Spleen (tissue), 11 donors: ENCODE measurements at regions not wholly inside any gene's neighbourhood (a gene's known extent, or its start where the extent isn't known, plus 50 kb on each side); places are given as distances from the start of the nearest gene placed in this dataset.

Experiments
- DNase-seq: peaks from one replicate; pipeline ENCODE4 v3.0.0-alpha.2; 2020
- H3K27ac ChIP-seq, 8 donors: fragments of 200-600 bp; sonication (generic) in 7 of 8; 1 replicate in 4 of 8; 2 replicates in 4 of 8; pipeline versions ENCODE4 v1.5.0 to v1.8.0; 2016 to 2021; ENCODE audit warnings: inconsistent platforms in 4 of 8, mild to moderate bottlenecking in 4 of 8, moderate library complexity in 1 of 8
- H3K27me3 ChIP-seq, 7 donors: fragments of 200-600 bp; sonication (generic) in 6 of 7; replicated peaks in 1 of 7; 1 replicate in 4 of 7; 2 replicates in 3 of 7; pipeline versions ENCODE4 v1.5.0 to v1.8.0; 2016 to 2021; ENCODE audit warnings: inconsistent platforms in 3 of 7, mild to moderate bottlenecking in 1 of 7
- H3K36me3 ChIP-seq, 6 donors: fragments of 200-600 bp; sonication (generic) in 5 of 6; 1 replicate in 4 of 6; 2 replicates in 2 of 6; pipeline versions ENCODE4 v1.5.0 to v1.8.0; 2016 to 2021; ENCODE audit warnings: inconsistent platforms in 2 of 6
- H3K4me1 ChIP-seq, 6 donors: fragments of 200-600 bp; sonication (generic) in 5 of 6; 1 replicate in 3 of 6; 2 replicates in 3 of 6; pipeline versions ENCODE4 v1.5.0 to v1.8.0; 2016 to 2021; ENCODE audit warnings: inconsistent platforms in 3 of 6
- H3K4me3 ChIP-seq, 8 donors: fragments of 200-600 bp; sonication (generic) in 7 of 8; 1 replicate in 4 of 8; 2 replicates in 4 of 8; pipeline versions ENCODE4 v1.5.0 to v1.8.0; 2016 to 2021; ENCODE audit warnings: inconsistent platforms in 4 of 8, mild to moderate bottlenecking in 4 of 8, moderate library complexity in 2 of 8
- H3K9me3 ChIP-seq, 8 donors: fragments of 200-600 bp; sonication (generic) in 7 of 8; 1 replicate in 4 of 8; 2 replicates in 4 of 8; pipeline versions ENCODE4 v1.5.0 to v1.8.0; 2016 to 2021; ENCODE audit warnings: inconsistent platforms in 4 of 8
- CTCF ChIP-seq, 11 experiments: fragments of 200-600 bp in 7 of 11; fragments of 450-650 bp in 4 of 11; sonication (generic) in 4 of 11; IDR thresholded peaks in 8 of 11; conservative IDR thresholded peaks in 3 of 11; 1 replicate in 7 of 11; 2 replicates in 4 of 11; pipeline versions ENCODE4 v1.4.0 to v1.8.0; 2016 to 2021; ENCODE audit warnings: antibody characterized with exemption in 11 of 11, inconsistent platforms in 4 of 11, mild to moderate bottlenecking in 1 of 11
- POLR2A ChIP-seq, 3 donors: fragments of 450-650 bp; IDR thresholded peaks; one replicate each; pipeline ENCODE4 v1.5.1; 2017; ENCODE audit warnings: antibody characterized with exemption in 3 of 3, mild to moderate bottlenecking in 1 of 3
- POLR2AphosphoS5 ChIP-seq, 3 donors: sonication (generic); formaldehyde crosslinking; IDR thresholded peaks; one replicate each; pipeline ENCODE4 v1.5.1; 2017; ENCODE audit warnings: antibody characterized with exemption in 3 of 3
- WGBS, 5 donors: extraction: QIAGEN DNeasy Blood & Tissue Kit in 3 of 5; methylation state at CpG; one replicate each; pipeline versions ENCODE4 v1.1.5 to v1.1.7; 2013 to 2018; 5-methylcytosine and 5-hydroxymethylcytosine counted together
- intact Hi-C: fragments of 100-400 bp; cut with DNase I; formaldehyde crosslinking; loops from one replicate; pipeline ENCODE4 v1.15.0; 2023; ENCODE audit warnings: low total_unique reads
- donor health status: healthy with polysubstance abuse.
- donor health status: DM: no; HTN: no; CAD: no; lungs with moderate emphysema.
- donor health status: DM: no; HTN: no; CAD: no.
- donor health status: Bipolar disorder and iron deficiency.
- donor health status: healthy.
- donor health status: DM: no; HTN: no; CAD: no.
- donor health status: DM: yes; HTN: yes; CAD: no.

GRCh38 chr9:16357828-16358227 lies 512.6 kb downstream of the BNC2 start:
- Histone ChIP-seq H3K27ac (no peak overlapping the region), H3K4me3 (no peak overlapping the region), H3K4me1 (peaks cover 0 to 5% (median 0%) of the 10 kb centered on the region in 6 donors), H3K36me3 (no peaks in the 10 kb centered on the region), H3K27me3 (peaks cover 0 to 21% (median 0%) of the 10 kb centered on the region in 7 donors), H3K9me3 (peaks cover 0 to 5% (median 0%) of the 10 kb centered on the region in 8 donors)
- WGBS, 5 donors: 61 to 80% (median 71%) methylated on average over 4 of the region's 4 CpGs
- intact Hi-C loops: no loop called here
- DNase-seq: no peak
- TF ChIP-seq POLR2A (IDR thresholded peaks at IDR 0.05): no peak
- TF ChIP-seq POLR2AphosphoS5 (IDR thresholded peaks at IDR 0.05): no peak
- no peak for TF ChIP-seq CTCF (IDR thresholded peaks at IDR 0.05 in 8 of 11, conservative IDR thresholded peaks at IDR 0.05 in 3 of 11)

- Histone ChIP-seq H3K36me3 (no peaks in the 10 kb centered on the region), H3K27me3 (peaks cover 0 to 21% (median 0%) of the 10 kb centered on the region in 7 donors), H3K27ac (no peak overlapping the region), H3K4me1 (peaks cover 0 to 12% (median 0%) of the 10 kb centered on the region in 6 donors), H3K4me3 (no peak overlapping the region), H3K9me3 (peaks cover 0 to 5% (median 0%) of the 10 kb centered on the region in 8 donors)
- WGBS, 5 donors: 63 to 90% (median 79%) methylated on average over 2 of the region's 2 CpGs
- no peak for DNase-seq
- intact Hi-C loops: no loop called here
- no peak for TF ChIP-seq POLR2AphosphoS5 (IDR thresholded peaks at IDR 0.05)
- TF ChIP-seq POLR2A (IDR thresholded peaks at IDR 0.05): no peak
- no peak for TF ChIP-seq CTCF (IDR thresholded peaks at IDR 0.05 in 8 of 11, conservative IDR thresholded peaks at IDR 0.05 in 3 of 11)
Observed at GRCh38 chr9:16358751-16359150, 511.7 kb downstream of the BNC2 start.
